GM18511 (cell line): ENCODE measurements at regions not wholly inside any gene's neighbourhood (a gene's known extent, or its start where the extent isn't known, plus 50 kb on each side); places are given as distances from the start of the nearest gene placed in this dataset.

ENCODE experiments used
- ATAC-seq: cut with Tn5 transposase; IDR thresholded peaks from one replicate; pipeline ENCODE4 v1.9.1; 2021; ENCODE audit warnings: mild to moderate bottlenecking, moderate library complexity; ENCODE audit not compliant: unreplicated experiment

GRCh38 chr16:65666132-65666941 lies 544.5 kb upstream of the CDH11 start:
- ATAC-seq: no peak

GRCh38 chr16:65665586-65665985 lies 543.7 kb upstream of the CDH11 start:
- ATAC-seq: no peak

DNA sequence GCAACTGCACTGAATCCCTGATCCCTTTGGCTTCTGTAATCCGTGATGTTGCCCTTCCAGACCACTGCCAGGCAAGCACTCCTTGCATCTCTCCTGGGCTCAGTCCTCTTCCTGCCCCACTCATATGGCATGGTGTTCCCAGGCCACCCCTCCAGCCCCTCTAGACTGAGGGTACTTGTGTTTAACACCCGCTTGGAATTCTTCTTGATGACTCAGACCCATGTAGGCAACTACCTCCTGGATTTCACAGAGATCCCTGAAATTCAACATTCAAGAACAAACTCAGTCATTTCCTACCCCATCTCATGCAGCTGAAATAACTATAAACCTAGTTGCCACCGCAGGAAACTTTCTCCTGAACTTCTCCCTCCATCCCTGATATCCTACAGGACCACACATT lies 541.9 kb upstream of the CDH11 start:
- ATAC-seq: no peak

GRCh38 chr16:65662256-65662655 lies 540.4 kb upstream of the CDH11 start:
- no peak for ATAC-seq

- ATAC-seq: no peak
Observed at GRCh38 chr16:65661558-65661957, 539.7 kb upstream of the CDH11 start.

DNA sequence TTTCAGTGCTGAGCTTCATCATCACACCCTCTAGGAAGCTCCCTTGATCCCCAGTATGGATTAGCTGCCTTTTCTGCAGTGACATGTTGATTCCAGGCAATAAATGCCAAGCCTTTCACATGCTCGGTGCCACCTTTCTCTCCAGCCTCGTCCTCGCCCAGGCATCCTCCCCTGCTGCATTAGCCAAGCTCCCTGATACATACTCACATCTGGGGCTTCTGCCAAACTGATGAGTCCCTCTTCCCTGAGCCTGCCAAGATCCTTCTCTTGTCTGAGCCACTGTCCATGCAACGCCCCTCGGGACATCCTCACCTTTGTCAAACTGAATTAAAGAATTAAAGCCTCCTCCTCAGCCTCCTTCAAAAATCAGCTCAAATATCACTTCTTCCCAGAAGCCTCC lies 538.5 kb upstream of the CDH11 start:
- no peak for ATAC-seq

DNA sequence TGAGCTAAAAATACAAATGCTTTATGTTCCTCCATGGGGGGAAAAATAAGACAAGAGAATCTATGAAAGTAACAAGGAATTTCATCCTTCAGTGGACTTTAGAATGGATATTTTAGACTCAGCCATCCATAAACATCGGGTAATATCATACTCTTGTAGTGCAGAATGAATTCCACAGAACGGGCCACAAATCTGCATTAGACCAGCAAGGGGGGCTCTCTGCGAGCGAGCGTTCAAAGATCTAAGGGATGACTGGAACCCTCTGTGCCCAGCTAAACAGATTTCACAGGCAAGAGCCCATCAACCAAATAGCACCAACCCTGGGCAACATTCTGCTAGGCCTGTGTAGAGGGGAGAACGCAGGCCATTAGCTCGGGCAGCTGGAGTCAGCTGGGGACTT lies 537.9 kb upstream of the CDH11 start:
- no peak for ATAC-seq

DNA sequence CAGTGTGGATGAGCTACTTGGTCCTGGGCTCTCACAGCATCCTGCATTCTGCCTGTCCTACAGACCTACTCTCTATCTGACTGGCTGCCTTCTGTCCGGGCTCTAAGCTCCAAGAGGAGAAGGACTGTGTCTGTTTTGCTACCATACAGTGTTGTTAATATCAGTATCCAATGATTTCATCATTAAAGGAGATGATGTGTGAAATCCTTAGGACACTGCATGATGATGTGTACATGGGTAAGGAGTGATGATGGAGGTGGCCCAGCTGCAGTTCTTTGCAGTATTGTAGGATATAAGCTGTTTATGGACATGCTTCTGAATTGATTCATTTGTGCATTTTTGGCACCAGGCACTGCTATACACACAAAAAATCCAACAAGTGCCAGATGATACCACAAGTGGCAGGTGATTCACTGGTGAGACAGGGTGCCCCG lies 536.9 kb upstream of the CDH11 start:
- no peak for ATAC-seq

GRCh38 chr16:65658349-65658748 lies 536.5 kb upstream of the CDH11 start:
- ATAC-seq: no peak

DNA sequence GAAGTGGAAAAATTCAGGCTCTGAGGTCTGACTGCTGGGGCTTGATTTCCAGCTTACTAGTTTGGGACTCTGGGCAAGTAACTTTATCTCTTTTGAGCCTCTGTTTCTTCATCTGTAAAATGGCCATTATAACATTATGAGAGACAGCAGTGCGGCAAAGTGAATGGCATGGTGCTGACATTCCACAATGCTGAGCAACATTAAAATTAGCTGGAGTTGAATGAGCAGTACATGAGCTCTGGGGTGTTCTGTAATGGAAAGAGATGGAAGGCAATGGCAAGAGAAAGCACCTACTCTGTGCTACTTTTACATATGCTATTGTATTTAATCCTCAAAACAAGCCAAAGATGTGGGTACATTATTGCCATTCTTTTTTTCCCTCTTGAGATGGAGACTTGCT lies 535.7 kb upstream of the CDH11 start:
- ATAC-seq: no peak

- ATAC-seq: no peak
Observed at GRCh38 chr16:65657071-65657494, 535.2 kb upstream of the CDH11 start.

DNA sequence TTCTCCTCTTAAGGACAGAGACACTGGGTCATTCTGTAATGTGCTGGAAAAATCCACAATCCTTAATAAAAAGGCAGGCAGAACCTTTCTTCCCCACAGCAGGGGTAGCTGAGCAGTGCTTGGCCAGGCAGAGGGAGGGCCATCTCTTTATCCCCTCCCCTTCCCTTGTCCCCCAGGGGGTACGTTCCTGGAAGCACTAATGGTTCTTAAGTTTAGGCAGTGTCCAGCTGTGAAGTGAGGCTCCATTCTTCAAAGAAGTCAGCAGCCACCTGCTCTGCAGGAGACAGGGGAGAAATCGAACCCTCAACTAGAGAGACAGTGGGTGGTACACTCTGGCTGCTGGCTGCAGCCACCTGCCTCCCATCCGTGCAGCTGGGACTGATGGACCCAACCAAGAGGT lies 533.9 kb upstream of the CDH11 start:
- no peak for ATAC-seq

- ATAC-seq: no peak
Observed at GRCh38 chr16:65648101-65648500, 526.2 kb upstream of the CDH11 start.

DNA sequence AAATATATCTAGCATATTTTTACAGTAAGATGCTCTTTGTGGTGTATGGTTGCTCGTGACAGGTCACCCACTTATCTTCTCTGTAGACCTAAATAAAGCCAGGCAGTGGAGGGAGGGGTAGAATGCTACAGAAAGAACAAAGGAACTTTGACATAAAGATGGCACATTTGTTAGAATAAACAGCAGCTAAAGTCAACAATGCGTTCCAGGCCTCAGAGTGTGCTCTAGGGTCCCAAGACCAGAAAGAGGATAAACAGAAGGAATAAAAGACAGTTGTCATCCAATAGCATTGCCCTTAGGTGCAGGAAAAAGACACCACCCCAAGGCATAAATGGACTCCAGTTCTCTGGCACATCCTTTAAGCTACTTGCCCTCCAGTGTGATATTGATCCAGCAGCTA lies 523.0 kb upstream of the CDH11 start:
- no peak for ATAC-seq

DNA sequence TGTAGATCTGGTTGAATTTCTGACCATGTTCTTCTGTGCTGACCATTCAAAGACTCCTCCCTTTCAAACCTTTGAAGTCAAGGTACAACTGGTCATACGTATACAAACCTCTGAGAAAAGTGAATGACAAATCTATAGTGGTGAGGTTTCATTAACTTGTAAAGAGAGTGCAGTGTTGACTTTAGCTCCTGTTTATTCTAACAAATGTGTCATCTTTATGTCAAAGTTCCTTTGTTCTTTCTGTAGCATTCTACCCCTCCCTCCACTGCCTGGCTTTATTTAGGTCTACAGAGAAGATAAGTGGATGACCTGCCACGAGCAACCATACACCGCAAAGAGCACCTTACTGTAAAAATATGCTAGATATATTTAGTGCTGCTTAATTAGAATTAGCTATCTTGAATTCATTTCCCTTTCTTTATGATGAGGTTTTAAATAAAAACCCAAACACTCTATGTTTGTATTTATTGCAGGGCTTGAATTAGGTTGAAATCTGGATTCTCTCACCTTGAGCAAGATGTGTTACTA lies 520.0 kb upstream of the CDH11 start:
- ATAC-seq: no peak

DNA sequence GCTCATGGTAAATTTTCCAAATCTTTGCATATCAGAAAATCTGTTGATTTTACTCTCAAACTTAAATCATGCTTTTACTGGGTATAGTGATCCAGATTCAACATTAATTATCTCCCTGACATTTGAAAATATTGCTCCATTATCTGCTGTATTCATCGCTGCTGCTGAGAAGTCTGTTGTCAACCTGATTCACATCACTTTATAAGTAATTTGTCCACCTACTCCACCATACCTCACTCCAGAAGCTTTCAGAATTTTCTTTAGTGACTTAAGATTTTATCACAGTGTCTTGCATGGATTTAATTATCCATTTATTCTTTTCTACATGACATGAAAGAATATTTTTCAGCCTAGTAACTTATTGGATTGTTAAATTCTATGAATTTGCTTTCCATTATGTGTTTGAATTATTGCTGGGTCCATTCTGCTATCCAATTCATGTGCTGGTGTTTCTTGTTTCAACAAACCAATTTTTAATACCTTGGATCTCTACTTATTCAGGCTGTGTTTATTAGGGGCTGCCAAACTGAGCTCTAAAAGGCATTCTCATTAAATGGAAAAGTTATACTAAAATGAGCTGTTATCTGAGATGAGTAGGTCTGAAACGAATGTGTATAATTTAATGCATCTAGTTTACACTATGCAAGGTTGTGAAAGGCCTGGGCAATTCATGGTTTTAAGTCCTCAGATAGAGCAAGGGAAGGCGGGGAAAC lies 519.3 kb upstream of the CDH11 start:
- ATAC-seq: no peak

- ATAC-seq: no peak
Observed at GRCh38 chr16:65634833-65635232, 513.0 kb upstream of the CDH11 start.

DNA sequence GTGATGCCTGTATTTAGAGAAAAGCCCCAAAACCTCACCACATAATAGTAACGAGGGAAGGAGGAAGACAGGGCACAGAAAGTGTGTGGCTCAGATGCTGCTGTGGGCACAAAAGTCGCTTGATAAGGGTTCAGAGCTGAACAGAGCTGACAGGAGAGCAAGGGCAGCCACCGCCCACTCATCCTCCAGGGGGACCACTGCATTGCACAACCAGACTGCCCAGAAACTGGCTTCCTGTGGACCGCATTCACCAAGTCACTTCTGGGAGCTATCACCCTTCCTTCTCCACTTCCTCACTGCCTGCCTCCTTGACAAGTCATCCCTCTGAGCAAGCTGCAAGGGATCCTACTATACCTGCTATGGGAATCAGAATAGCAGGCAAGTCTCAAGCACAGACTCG lies 512.4 kb upstream of the CDH11 start:
- ATAC-seq: no peak

DNA sequence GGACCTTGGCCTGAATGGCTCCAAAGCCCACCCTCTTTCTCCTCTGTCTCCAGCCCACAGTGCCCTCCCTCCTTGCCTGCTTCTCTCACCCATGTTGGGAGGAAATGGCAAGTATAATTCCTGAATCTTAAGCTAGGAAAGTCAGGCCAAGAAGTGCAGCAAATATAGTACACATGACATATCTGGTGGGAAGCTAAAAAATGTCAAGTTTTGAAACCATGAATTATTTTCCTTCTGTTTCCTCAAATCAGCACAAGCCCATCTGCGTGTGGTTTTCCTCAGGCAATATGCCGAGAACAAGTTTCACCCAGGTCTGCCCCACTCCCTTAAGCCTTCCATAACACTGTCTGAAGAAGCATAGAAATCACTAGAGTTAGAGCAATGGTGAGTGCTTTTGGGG lies 502.8 kb upstream of the CDH11 start:
- no peak for ATAC-seq

GRCh38 chr16:65624229-65624628 lies 502.4 kb upstream of the CDH11 start:
- no peak for ATAC-seq

DNA sequence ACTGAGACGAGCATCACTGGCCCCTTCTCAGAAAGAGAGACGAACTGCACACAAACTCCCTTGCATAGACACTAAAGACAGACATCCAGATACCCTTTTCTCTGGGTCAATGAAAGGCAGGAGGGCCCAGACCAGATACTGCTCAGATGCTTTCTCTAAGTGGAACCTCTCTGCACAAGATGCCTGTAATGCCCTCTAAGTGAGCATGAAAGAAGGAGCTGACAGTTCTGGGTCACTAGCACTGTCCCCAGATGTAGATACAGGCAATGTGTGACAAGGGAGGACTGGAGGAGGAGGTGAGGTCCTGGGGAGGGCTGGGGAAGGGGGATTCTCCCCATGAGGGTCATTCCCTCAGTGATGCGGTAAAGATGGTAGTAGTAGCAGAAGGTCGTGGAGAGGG lies 501.0 kb upstream of the CDH11 start:
- ATAC-seq: no peak

- no peak for ATAC-seq
Observed at GRCh38 chr16:65622151-65622550, 500.3 kb upstream of the CDH11 start.
